Uterus (tissue), 3 donors: ENCODE measurements at regions not wholly inside any gene's neighbourhood (a gene's known extent, or its start where the extent isn't known, plus 50 kb on each side); places are given as distances from the start of the nearest gene placed in this dataset.
"Not testable (repeated sequence)": the region's sequence is repeated elsewhere in the genome, so short reads cannot be mapped to it uniquely, and the experiment has no call there.

ENCODE experiments used
- DNase-seq, 2 donors: peaks; one replicate each; pipeline ENCODE4 v3.0.0-alpha.2; 2019 to 2020
- H3K27ac ChIP-seq, 2 donors: fragments of 200-600 bp; sonication (generic); 1 replicate in 1 of 2; 2 replicates in 1 of 2; pipeline ENCODE4 v1.5.1; 2016 to 2018
- H3K27me3 ChIP-seq, 2 donors: fragments of 200-600 bp; sonication (generic); one replicate each; pipeline ENCODE4 v1.5.1; 2018 to 2019; ENCODE audit warnings: control low read depth in 1 of 2
- H3K36me3 ChIP-seq, 2 donors: fragments of 200-600 bp; sonication (generic); one replicate each; pipeline ENCODE4 v1.5.1; 2019; ENCODE audit warnings: control low read depth in 1 of 2
- H3K4me1 ChIP-seq, 2 donors: fragments of 200-600 bp; sonication (generic); one replicate each; pipeline ENCODE4 v1.5.1; 2018 to 2019; ENCODE audit warnings: control low read depth in 1 of 2
- H3K4me3 ChIP-seq, 2 donors: fragments of 200-600 bp; sonication (generic); 1 replicate in 1 of 2; 2 replicates in 1 of 2; pipeline ENCODE4 v1.5.1; 2018 to 2019; ENCODE audit warnings: mild to moderate bottlenecking in 1 of 2
- H3K9me3 ChIP-seq, 2 donors: fragments of 200-600 bp; sonication (generic); one replicate each; pipeline ENCODE4 v1.5.1; 2019; ENCODE audit warnings: control low read depth in 1 of 2
- POLR2A ChIP-seq, 2 donors: fragments of 450-650 bp; IDR thresholded peaks; one replicate each; pipeline ENCODE4 v1.6.1; 2016; ENCODE audit warnings: antibody characterized with exemption in 2 of 2, mild to moderate bottlenecking in 1 of 2, moderate library complexity in 1 of 2
- intact Hi-C: fragments of 100-400 bp; cut with DNase I; formaldehyde crosslinking; loops from one replicate; pipeline ENCODE4 v1.15.1; 2023; ENCODE audit warnings: low total_unique reads
- TF ChIP-seq, protein P1 (sequence below), 4 experiments: fragments of 200-600 bp in 2 of 4; fragments of 450-650 bp in 2 of 4; sonication (generic) in 2 of 4; IDR thresholded peaks; one replicate each; pipeline ENCODE4 v1.5.1; 2016 to 2019; ENCODE audit warnings: antibody characterized with exemption in 4 of 4, mild to moderate bottlenecking in 2 of 4, moderate library complexity in 1 of 4
- donor health status: DM: yes; HTN: yes; CAD: no.

DNA sequence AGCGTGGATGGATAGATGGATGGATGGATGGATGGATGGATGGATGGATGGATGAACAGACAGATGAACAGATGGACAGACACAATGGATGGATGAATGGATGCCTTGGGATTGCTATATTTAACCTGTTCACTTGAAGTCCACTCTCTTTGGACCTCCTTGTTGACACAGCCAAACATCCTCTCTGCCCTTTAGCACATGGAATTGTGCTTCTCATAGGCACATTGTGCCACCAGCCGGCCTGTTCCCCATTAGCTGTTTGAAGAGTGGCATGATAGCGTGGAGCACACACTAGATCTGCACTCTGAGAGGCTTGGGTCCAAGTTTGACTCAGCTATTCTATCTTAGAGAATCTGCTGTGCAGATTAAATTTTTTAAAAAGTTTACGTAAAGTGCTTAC lies 56.9 kb upstream of the GSC start:
- TF ChIP-seq, protein P1, sequence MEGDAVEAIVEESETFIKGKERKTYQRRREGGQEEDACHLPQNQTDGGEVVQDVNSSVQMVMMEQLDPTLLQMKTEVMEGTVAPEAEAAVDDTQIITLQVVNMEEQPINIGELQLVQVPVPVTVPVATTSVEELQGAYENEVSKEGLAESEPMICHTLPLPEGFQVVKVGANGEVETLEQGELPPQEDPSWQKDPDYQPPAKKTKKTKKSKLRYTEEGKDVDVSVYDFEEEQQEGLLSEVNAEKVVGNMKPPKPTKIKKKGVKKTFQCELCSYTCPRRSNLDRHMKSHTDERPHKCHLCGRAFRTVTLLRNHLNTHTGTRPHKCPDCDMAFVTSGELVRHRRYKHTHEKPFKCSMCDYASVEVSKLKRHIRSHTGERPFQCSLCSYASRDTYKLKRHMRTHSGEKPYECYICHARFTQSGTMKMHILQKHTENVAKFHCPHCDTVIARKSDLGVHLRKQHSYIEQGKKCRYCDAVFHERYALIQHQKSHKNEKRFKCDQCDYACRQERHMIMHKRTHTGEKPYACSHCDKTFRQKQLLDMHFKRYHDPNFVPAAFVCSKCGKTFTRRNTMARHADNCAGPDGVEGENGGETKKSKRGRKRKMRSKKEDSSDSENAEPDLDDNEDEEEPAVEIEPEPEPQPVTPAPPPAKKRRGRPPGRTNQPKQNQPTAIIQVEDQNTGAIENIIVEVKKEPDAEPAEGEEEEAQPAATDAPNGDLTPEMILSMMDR (IDR thresholded peaks at IDR 0.05): no peak
- no peak for TF ChIP-seq POLR2A (IDR thresholded peaks at IDR 0.05)
- Histone ChIP-seq H3K36me3 (no peaks in the 10 kb centered on the region), H3K9me3 (no peaks in the 10 kb centered on the region), H3K27ac (no peak overlapping the region), H3K27me3 (no peaks in the 10 kb centered on the region), H3K4me3 (no peak overlapping the region), H3K4me1 (no peaks in the 10 kb centered on the region)
- no peak for DNase-seq
- intact Hi-C loops: no loop called here

DNA sequence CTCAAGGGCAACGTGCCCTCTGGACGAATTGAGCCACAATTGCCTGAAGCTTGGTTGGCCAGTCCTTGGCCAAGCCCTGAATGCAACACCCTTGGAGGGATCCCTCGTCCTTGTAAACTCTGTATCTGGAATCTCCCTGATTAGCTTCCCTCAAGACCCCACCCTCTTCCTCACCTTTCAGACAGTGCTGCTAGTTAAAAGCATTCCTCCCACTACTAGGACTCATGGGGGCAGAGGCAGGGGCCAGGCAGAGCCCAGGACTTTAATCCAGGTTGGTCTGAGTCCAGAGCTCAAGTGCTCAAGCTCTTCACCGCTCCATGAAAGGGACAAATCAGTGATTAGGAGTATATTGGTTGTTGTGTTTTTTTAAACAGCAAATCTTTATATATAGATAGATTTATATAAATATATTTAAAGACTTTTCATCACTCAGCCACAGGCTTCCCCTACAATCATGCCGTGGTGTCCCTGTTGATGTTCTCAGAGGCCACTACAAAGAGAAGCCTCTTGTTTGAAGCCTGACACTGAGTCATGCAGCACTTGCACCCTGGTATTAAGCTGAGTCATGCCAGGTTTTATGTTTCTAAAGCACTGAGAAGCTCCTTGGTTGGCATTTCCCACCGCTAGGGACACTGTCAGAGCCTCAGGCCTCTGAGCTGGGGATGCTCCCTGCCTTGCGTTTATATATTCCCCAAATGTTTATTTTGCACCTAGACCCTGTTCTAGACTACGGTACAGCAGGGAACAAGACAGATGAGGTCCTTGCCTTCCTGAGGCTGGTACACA lies 53.8 kb upstream of the GSC start:
- no peak for DNase-seq
- no peak overlapping the region for H3K4me3 ChIP-seq
- no peaks in the 10 kb centered on the region for H3K36me3 ChIP-seq
- no peaks in the 10 kb centered on the region for H3K9me3 ChIP-seq
- no peak overlapping the region for H3K27ac ChIP-seq
- TF ChIP-seq POLR2A (IDR thresholded peaks at IDR 0.05): no peak
- TF ChIP-seq, protein P1 (IDR thresholded peaks at IDR 0.05): no peak
- no peaks in the 10 kb centered on the region for H3K27me3 ChIP-seq
- intact Hi-C loops: no loop called here
- H3K4me1 ChIP-seq: no peaks in the 10 kb centered on the region

DNA sequence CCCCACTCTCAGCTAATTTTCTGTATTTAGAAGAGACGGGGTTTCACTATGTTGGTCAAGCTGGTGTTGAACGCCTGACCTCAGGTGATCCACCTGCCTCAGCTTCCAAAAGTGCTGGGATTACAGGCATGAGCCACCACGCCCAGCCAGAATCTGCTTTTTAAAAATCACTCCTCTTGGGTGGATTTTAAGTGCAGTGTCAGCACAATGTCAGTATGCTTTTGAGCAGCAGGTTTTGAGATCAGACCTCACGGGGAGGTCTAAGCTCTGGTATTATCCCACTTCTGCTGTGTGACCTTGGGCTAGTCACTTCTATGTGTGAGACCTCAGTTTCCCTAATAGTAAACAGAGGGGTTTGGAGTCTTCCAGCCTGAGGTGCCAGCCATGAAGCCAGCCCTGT lies 51.8 kb upstream of the GSC start:
- no peak for DNase-seq
- no peaks in the 10 kb centered on the region for H3K36me3 ChIP-seq
- H3K9me3 ChIP-seq: no peaks in the 10 kb centered on the region
- H3K27ac ChIP-seq: no peak overlapping the region
- H3K4me3 ChIP-seq: no peak overlapping the region
- no peaks in the 10 kb centered on the region for H3K27me3 ChIP-seq
- H3K4me1 ChIP-seq: no peaks in the 10 kb centered on the region
- intact Hi-C loops: no loop called here
- no peak for TF ChIP-seq POLR2A (IDR thresholded peaks at IDR 0.05)
- TF ChIP-seq, protein P1 (IDR thresholded peaks at IDR 0.05): no peak

DNA sequence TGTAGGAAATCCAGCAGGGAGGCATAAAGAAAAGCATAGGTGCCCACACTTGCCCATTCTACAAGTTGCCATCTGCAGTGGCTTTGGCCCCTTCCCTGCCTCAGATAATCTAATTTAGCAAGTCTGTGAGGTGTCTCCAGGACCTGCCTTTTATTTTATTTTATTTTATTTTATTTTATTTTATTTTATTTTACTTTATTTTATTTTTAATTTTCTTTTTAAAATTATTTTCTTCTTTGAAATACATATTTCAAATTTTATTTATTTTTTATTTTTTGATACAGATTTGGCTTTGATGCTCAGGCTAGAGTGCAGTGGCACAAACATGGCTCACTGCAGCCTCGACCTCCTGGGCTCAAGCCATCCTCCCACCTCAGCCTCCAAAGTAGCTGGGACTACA lies 51.0 kb upstream of the GSC start:
- intact Hi-C loops, H3K4me1 ChIP-seq, H3K9me3 ChIP-seq, DNase-seq, H3K27ac ChIP-seq, H3K27me3 ChIP-seq, H3K4me3 ChIP-seq, H3K36me3 ChIP-seq: not testable (repeated sequence)
